ENCODE measurements at regions not wholly inside any gene's neighbourhood (a gene's known extent, or its start where the extent isn't known, plus 50 kb on each side); places are given as distances from the start of the nearest gene placed in this dataset.
"Not testable (repeated sequence)": the region's sequence is repeated elsewhere in the genome, so short reads cannot be mapped to it uniquely, and the experiment has no call there.

- DNase-seq (ENCODE audit: extremely low read depth in 1 of 2, low read depth in 1 of 2), result peak in 1 of 2 donors; percentile 22
These were observed 255.0 kb upstream of the SLITRK1 start for GRCh38 chr13:84137292-84137691.

GRCh38 chr13:84136582-84136981 lies 254.3 kb upstream of the SLITRK1 start:
- DNase-seq (ENCODE audit: extremely low read depth in 1 of 2, low read depth in 1 of 2), result no peak

GRCh38 chr13:84132491-84132890 lies 250.2 kb upstream of the SLITRK1 start:
- no peak for DNase-seq (ENCODE audit: extremely low read depth in 1 of 2, low read depth in 1 of 2)

GRCh38 chr13:84131249-84131648 lies 249.0 kb upstream of the SLITRK1 start:
- no peak for DNase-seq (ENCODE audit: extremely low read depth in 1 of 2, low read depth in 1 of 2)

GRCh38 chr13:84130495-84131114 lies 248.3 kb upstream of the SLITRK1 start:
- DNase-seq (ENCODE audit: extremely low read depth in 1 of 2, low read depth in 1 of 2), result no peak

GRCh38 chr13:84129966-84130365 lies 247.7 kb upstream of the SLITRK1 start:
- no peak for DNase-seq (ENCODE audit: extremely low read depth in 1 of 2, low read depth in 1 of 2)

- no peak for DNase-seq (ENCODE audit: extremely low read depth in 1 of 2, low read depth in 1 of 2)
These were observed 245.4 kb upstream of the SLITRK1 start for GRCh38 chr13:84127597-84128128.

GRCh38 chr13:84126671-84127171 lies 244.4 kb upstream of the SLITRK1 start:
- no peak for DNase-seq (ENCODE audit: extremely low read depth in 1 of 2, low read depth in 1 of 2)

- DNase-seq (ENCODE audit: extremely low read depth in 1 of 2, low read depth in 1 of 2), result no peak
These were observed 239.2 kb upstream of the SLITRK1 start for GRCh38 chr13:84121456-84121855.

GRCh38 chr13:84118839-84119409 lies 236.7 kb upstream of the SLITRK1 start:
- no peak for DNase-seq (ENCODE audit: extremely low read depth in 1 of 2, low read depth in 1 of 2)

- DNase-seq (ENCODE audit: extremely low read depth in 1 of 2, low read depth in 1 of 2), result no peak
These were observed 216.0 kb upstream of the SLITRK1 start for GRCh38 chr13:84098273-84098672.

- no peak for DNase-seq (ENCODE audit: extremely low read depth in 1 of 2, low read depth in 1 of 2)
These were observed 214.9 kb upstream of the SLITRK1 start for GRCh38 chr13:84097148-84097547.

GRCh38 chr13:84096216-84096615 lies 213.9 kb upstream of the SLITRK1 start:
- DNase-seq (ENCODE audit: extremely low read depth in 1 of 2, low read depth in 1 of 2), result no peak

GRCh38 chr13:84088996-84089395 lies 206.7 kb upstream of the SLITRK1 start:
- no peak for DNase-seq (ENCODE audit: extremely low read depth in 1 of 2, low read depth in 1 of 2)

- no peak for DNase-seq (ENCODE audit: extremely low read depth in 1 of 2, low read depth in 1 of 2)
These were observed 204.5 kb upstream of the SLITRK1 start for GRCh38 chr13:84086847-84087162.

- not testable (repeated sequence) for DNase-seq (ENCODE audit: extremely low read depth in 1 of 2, low read depth in 1 of 2)
These were observed 204.0 kb upstream of the SLITRK1 start for GRCh38 chr13:84086098-84086846.

- no peak for DNase-seq (ENCODE audit: extremely low read depth in 1 of 2, low read depth in 1 of 2)
These were observed 200.2 kb upstream of the SLITRK1 start for GRCh38 chr13:84082462-84082861.

- no peak for DNase-seq (ENCODE audit: extremely low read depth in 1 of 2, low read depth in 1 of 2)
These were observed 198.7 kb upstream of the SLITRK1 start for GRCh38 chr13:84080748-84081530.

- no peak for DNase-seq (ENCODE audit: extremely low read depth in 1 of 2, low read depth in 1 of 2)
These were observed 195.0 kb upstream of the SLITRK1 start for GRCh38 chr13:84077271-84077670.

- no peak for DNase-seq (ENCODE audit: extremely low read depth in 1 of 2, low read depth in 1 of 2)
These were observed 194.0 kb upstream of the SLITRK1 start for GRCh38 chr13:84076280-84076679.

- no peak for DNase-seq (ENCODE audit: extremely low read depth in 1 of 2, low read depth in 1 of 2)
These were observed 168.3 kb upstream of the SLITRK1 start for GRCh38 chr13:84050536-84050935.

All from activated CD8-positive, alpha-beta memory T cell treated with anti-CD3 and anti-CD28 coated beads for 1 hour (primary cell).